ENCODE measurements at regions not wholly inside any gene's neighbourhood (a gene's known extent, or its start where the extent isn't known, plus 50 kb on each side); places are given as distances from the start of the nearest gene placed in this dataset.

- DNase-seq = no peak
Observed at GRCh38 chr1:209205039-209205438, 378.5 kb upstream of the CAMK1G start.

- peak; percentile 16 for DNase-seq
Observed at GRCh38 chr1:209207126-209207700, 376.3 kb upstream of the CAMK1G start.

GRCh38 chr1:209207701-209208286 lies 375.7 kb upstream of the CAMK1G start:
- peak; percentile 79 for DNase-seq

- DNase-seq = no peak
Observed at GRCh38 chr1:209208648-209209047, 374.9 kb upstream of the CAMK1G start.

GRCh38 chr1:209213989-209214388 lies 369.5 kb upstream of the CAMK1G start:
- no peak for DNase-seq

GRCh38 chr1:209215826-209216225 lies 367.7 kb upstream of the CAMK1G start:
- no peak for DNase-seq

GRCh38 chr1:209218113-209218512 lies 365.4 kb upstream of the CAMK1G start:
- DNase-seq = no peak

- DNase-seq = no peak
Observed at GRCh38 chr1:209218981-209219380, 364.5 kb upstream of the CAMK1G start.

- no peak for DNase-seq
Observed at GRCh38 chr1:209219791-209220524, 363.6 kb upstream of the CAMK1G start.

- no peak for DNase-seq
Observed at GRCh38 chr1:209222826-209223225, 360.7 kb upstream of the CAMK1G start.

- DNase-seq = no peak
Observed at GRCh38 chr1:209223791-209224190, 359.7 kb upstream of the CAMK1G start.

- DNase-seq = no peak
Observed at GRCh38 chr1:209224886-209225285, 358.6 kb upstream of the CAMK1G start.

- no peak for DNase-seq
Observed at GRCh38 chr1:209227171-209227570, 356.3 kb upstream of the CAMK1G start.

GRCh38 chr1:209227941-209228340 lies 355.6 kb upstream of the CAMK1G start:
- DNase-seq = no peak

GRCh38 chr1:209229494-209230061 lies 353.9 kb upstream of the CAMK1G start:
- DNase-seq = peak; percentile 57

GRCh38 chr1:209230314-209230713 lies 353.2 kb upstream of the CAMK1G start:
- no peak for DNase-seq

GRCh38 chr1:209231476-209232156 lies 351.9 kb upstream of the CAMK1G start:
- no peak for DNase-seq

- DNase-seq = no peak
Observed at GRCh38 chr1:209232197-209232596, 351.3 kb upstream of the CAMK1G start.

- DNase-seq = no peak
Observed at GRCh38 chr1:209232759-209233158, 350.8 kb upstream of the CAMK1G start.

GRCh38 chr1:209235166-209235565 lies 348.3 kb upstream of the CAMK1G start:
- DNase-seq = no peak

GRCh38 chr1:209238356-209238755 lies 345.2 kb upstream of the CAMK1G start:
- no peak for DNase-seq

- DNase-seq = no peak
Observed at GRCh38 chr1:209240351-209240750, 343.2 kb upstream of the CAMK1G start.

- no peak for DNase-seq
Observed at GRCh38 chr1:209241487-209241886, 342.0 kb upstream of the CAMK1G start.

Data from NCI-H146 (cell line).